ENCODE measurements at regions not wholly inside any gene's neighbourhood (a gene's known extent, or its start where the extent isn't known, plus 50 kb on each side); places are given as distances from the start of the nearest gene placed in this dataset.

GRCh38 chr14:27267876-27268275 lies 670.0 kb upstream of the NOVA1 start:
- TF ChIP-seq EGR1 (IDR thresholded peaks at IDR 0.05) (no peak), RAD21 (IDR thresholded peaks at IDR 0.05; ENCODE audit: low read depth) (no peak), TCF12 (IDR thresholded peaks at IDR 0.05; ENCODE audit: low read depth) (no peak), REST (IDR thresholded peaks at IDR 0.05; ENCODE audit: low read depth) (no peak), YY1 (IDR thresholded peaks at IDR 0.05; ENCODE audit: low read depth) (no peak), CREB1 (IDR thresholded peaks at IDR 0.05; ENCODE audit: low read depth) (no peak), EP300 (IDR thresholded peaks at IDR 0.05; ENCODE audit: borderline replicate concordance) (no peak), TAF1 (IDR thresholded peaks at IDR 0.05; ENCODE audit: low read depth) (no peak)
- TF ChIP-seq, protein P1, sequence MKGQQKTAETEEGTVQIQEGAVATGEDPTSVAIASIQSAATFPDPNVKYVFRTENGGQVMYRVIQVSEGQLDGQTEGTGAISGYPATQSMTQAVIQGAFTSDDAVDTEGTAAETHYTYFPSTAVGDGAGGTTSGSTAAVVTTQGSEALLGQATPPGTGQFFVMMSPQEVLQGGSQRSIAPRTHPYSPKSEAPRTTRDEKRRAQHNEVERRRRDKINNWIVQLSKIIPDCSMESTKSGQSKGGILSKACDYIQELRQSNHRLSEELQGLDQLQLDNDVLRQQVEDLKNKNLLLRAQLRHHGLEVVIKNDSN (IDR thresholded peaks at IDR 0.05): no peak

- no peak for TF ChIP-seq NFIC (IDR thresholded peaks at IDR 0.05)
Measured at GRCh38 chr14:27270716-27271115, 672.9 kb upstream of the NOVA1 start.

DNA sequence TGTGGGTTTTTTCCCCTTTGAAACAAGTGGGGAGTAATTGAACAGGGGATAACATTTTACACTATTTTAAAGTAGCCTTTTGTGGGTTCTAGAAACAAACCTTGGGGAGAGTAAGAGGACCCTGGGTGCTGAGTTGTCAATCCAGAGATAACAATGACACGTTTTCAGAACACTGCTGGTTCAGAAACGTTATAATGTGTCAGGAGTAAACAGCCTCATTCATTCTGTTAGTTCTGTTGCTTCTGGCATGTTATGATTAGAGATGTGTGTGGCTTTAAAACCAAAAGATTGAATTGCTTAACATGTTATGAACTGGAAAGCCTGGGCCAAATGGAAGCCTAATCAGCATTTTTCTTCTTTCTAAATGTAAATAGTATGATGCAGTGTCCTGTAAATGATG lies 680.5 kb upstream of the NOVA1 start:
- TF ChIP-seq YY1 (IDR thresholded peaks at IDR 0.05; ENCODE audit: low read depth): no peak
- no peak for TF ChIP-seq RAD21 (IDR thresholded peaks at IDR 0.05; ENCODE audit: low read depth)
- no peak for TF ChIP-seq CREB1 (IDR thresholded peaks at IDR 0.05; ENCODE audit: low read depth)
- TF ChIP-seq TCF12 (IDR thresholded peaks at IDR 0.05; ENCODE audit: low read depth): no peak
- no peak for TF ChIP-seq ZBTB7A (IDR thresholded peaks at IDR 0.05; ENCODE audit: low read depth)
- no peak for TF ChIP-seq TAF1 (IDR thresholded peaks at IDR 0.05; ENCODE audit: low read depth)
- no peak for TF ChIP-seq NFIC (IDR thresholded peaks at IDR 0.05)
- no peak for TF ChIP-seq TEAD4 (IDR thresholded peaks at IDR 0.05)
- no peak for TF ChIP-seq CEBPB (IDR thresholded peaks at IDR 0.05)
- no peak for TF ChIP-seq EGR1 (IDR thresholded peaks at IDR 0.05)
- no peak for TF ChIP-seq MAX (IDR thresholded peaks at IDR 0.05)
- TF ChIP-seq EP300 (IDR thresholded peaks at IDR 0.05; ENCODE audit: borderline replicate concordance): no peak
- TF ChIP-seq FOXM1 (IDR thresholded peaks at IDR 0.05; ENCODE audit: borderline replicate concordance, low read depth): no peak
- TF ChIP-seq REST (IDR thresholded peaks at IDR 0.05; ENCODE audit: low read depth): no peak
- TF ChIP-seq, protein P1 (IDR thresholded peaks at IDR 0.05): no peak

GRCh38 chr14:27305441-27305945 lies 707.7 kb upstream of the NOVA1 start:
- TF ChIP-seq ZBTB7A (IDR thresholded peaks at IDR 0.05; ENCODE audit: low read depth) (no peak), MAX (IDR thresholded peaks at IDR 0.05) (no peak), NFIC (IDR thresholded peaks at IDR 0.05) (no peak), TEAD4 (IDR thresholded peaks at IDR 0.05) (no peak), TCF12 (IDR thresholded peaks at IDR 0.05; ENCODE audit: low read depth) (no peak), FOXM1 (IDR thresholded peaks at IDR 0.05; ENCODE audit: borderline replicate concordance, low read depth) (no peak), REST (IDR thresholded peaks at IDR 0.05; ENCODE audit: low read depth) (no peak), EP300 (IDR thresholded peaks at IDR 0.05; ENCODE audit: borderline replicate concordance) (no peak), EGR1 (IDR thresholded peaks at IDR 0.05) (no peak), CEBPB (IDR thresholded peaks at IDR 0.05) (no peak), RAD21 (IDR thresholded peaks at IDR 0.05; ENCODE audit: low read depth) (no peak), YY1 (IDR thresholded peaks at IDR 0.05; ENCODE audit: low read depth) (no peak), CREB1 (IDR thresholded peaks at IDR 0.05; ENCODE audit: low read depth) (no peak), TAF1 (IDR thresholded peaks at IDR 0.05; ENCODE audit: low read depth) (no peak)
- TF ChIP-seq, protein P1 (IDR thresholded peaks at IDR 0.05): no peak
